ENCODE measurements at regions not wholly inside any gene's neighbourhood (a gene's known extent, or its start where the extent isn't known, plus 50 kb on each side); places are given as distances from the start of the nearest gene placed in this dataset.
"Not testable (repeated sequence)": the region's sequence is repeated elsewhere in the genome, so short reads cannot be mapped to it uniquely, and the experiment has no call there.

DNA sequence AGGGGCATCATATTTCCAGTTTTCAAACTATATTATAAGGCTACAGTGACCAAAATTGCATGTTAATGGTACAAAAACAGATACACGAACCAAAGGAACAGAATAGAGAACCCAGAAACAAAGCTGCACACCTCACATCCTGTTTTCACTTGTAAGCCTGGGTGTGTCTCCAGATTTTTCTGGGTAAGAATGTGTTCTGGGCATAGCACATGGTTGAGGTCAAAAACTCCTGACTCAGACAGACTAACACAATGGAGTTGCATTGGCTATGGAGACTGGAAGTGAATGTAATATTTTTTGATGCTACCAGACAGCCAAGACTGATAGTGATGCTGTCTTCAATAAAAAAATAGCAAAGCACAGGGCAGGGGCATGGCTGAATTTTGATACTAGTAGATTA, 1175.2 kb downstream of the NXPH1 start:
- Histone ChIP-seq H3K36me3 (no peaks in the 10 kb centered on the region), H3K9me3 (no peaks in the 10 kb centered on the region), H3K27me3 (no peaks in the 10 kb centered on the region), H3K4me3 (no peak overlapping the region), H3K27ac (no peak overlapping the region), H3K4me1 (no peaks in the 10 kb centered on the region)
- no peak for DNase-seq (ENCODE audit: low spot score)
- TF ChIP-seq, protein P1, sequence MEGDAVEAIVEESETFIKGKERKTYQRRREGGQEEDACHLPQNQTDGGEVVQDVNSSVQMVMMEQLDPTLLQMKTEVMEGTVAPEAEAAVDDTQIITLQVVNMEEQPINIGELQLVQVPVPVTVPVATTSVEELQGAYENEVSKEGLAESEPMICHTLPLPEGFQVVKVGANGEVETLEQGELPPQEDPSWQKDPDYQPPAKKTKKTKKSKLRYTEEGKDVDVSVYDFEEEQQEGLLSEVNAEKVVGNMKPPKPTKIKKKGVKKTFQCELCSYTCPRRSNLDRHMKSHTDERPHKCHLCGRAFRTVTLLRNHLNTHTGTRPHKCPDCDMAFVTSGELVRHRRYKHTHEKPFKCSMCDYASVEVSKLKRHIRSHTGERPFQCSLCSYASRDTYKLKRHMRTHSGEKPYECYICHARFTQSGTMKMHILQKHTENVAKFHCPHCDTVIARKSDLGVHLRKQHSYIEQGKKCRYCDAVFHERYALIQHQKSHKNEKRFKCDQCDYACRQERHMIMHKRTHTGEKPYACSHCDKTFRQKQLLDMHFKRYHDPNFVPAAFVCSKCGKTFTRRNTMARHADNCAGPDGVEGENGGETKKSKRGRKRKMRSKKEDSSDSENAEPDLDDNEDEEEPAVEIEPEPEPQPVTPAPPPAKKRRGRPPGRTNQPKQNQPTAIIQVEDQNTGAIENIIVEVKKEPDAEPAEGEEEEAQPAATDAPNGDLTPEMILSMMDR (IDR thresholded peaks at IDR 0.05) = no peak

DNA sequence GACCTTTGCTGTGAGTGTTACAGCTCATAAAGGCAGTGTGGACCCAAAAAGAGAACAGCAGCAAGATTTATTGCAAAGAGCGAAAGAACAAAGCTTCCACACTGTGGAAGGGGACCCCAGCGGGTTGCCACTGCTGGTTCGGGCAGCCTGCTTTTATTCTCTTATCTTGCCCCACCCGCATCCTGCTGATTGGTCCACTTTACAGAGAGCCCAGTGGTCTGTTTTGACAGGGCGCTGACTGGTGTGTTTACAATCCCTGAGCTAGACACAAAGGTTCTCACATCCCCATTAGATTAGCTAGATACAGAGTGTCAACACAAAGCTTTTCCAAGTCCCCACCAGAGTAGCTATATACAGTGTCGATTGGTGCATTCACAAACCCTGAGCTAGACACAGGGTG, 1187.5 kb downstream of the NXPH1 start:
- H3K9me3 ChIP-seq; H3K36me3 ChIP-seq; H3K4me1 ChIP-seq; H3K4me3 ChIP-seq; H3K27ac ChIP-seq; DNase-seq (ENCODE audit: low spot score); H3K27me3 ChIP-seq: not testable (repeated sequence)

DNA sequence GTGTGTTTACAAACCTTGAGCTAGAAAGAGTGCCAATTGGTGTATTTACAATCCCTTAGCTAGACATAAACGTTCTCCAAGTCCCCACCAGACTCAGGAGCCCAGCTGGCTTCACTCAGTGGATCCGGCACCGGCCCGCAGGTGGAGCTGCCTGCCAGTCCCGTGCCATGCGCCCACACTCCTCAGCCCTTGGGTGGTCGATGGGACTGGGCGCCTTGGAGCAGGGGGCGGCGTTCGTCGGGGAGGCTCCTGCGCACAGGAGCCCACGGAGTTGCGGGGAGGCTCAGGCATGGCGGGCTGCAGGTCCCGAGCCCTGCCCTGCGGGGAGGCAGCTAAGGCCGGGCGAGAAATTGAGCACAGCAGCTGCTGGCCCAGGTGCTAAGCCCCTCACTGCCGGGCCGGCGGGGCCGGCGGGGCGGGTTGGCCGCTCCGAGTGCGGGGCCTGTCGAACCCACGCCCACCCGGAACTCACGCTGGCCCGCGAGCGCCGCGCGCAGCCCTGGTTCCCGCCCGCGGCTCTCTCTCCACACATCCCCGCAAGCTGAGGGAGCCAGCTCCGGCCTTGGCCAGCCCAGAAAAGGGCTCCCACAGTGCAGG, 1188.0 kb downstream of the NXPH1 start:
- H3K36me3 ChIP-seq; H3K27ac ChIP-seq; H3K4me3 ChIP-seq; H3K27me3 ChIP-seq; DNase-seq (ENCODE audit: low spot score); H3K9me3 ChIP-seq; H3K4me1 ChIP-seq: not testable (repeated sequence)

DNA sequence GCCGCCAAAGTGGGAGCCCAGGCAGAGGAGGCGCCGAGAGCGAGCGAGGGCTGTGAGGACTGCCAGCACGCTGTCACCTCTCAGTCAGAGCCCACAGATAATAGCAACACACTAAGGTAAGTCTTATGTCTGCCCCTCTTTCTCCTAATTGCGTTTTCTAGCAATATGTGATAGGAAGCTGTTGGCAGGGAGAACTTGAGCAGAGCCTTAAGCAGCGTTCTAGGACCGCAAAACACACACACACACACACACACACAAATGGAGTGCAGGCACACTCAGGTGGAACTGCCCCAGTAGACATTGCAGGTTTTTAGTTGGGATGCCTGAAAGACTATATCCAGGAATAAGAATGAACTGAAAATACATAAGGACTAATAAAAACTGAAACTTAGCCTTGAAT, 1188.5 kb downstream of the NXPH1 start:
- DNase-seq (ENCODE audit: low spot score) = no peak
- H3K36me3 ChIP-seq = no peaks in the 10 kb centered on the region
- H3K27ac ChIP-seq = no peak overlapping the region
- no peak overlapping the region for H3K4me3 ChIP-seq
- TF ChIP-seq, protein P1 (IDR thresholded peaks at IDR 0.05) = no peak
- peaks cover 0 to under 1% of the 10 kb centered on the region in 2 donors for H3K9me3 ChIP-seq
- no peaks in the 10 kb centered on the region for H3K27me3 ChIP-seq
- H3K4me1 ChIP-seq = no peaks in the 10 kb centered on the region

DNA sequence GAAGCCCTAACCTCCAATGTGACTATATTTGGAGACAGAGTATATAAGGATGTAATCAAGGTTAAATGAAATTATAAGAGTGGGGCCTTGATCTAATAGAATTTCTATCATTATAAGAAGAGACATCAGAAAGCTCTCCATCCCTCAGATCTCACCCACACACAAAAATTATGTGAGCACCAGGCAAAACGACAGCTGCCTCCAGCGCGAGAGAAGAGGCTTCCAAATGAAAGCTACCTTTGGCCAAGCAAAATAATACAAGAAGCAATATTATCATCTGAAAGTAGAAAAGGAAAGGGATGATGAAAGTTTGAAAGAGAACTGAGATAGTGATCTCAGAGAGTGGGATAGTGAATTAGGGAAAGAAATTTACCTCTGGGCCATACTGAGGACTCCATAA, 1192.5 kb downstream of the NXPH1 start:
- DNase-seq (ENCODE audit: low spot score) = no peak
- H3K27ac ChIP-seq = no peak overlapping the region
- no peaks in the 10 kb centered on the region for H3K36me3 ChIP-seq
- no peaks in the 10 kb centered on the region for H3K4me1 ChIP-seq
- TF ChIP-seq, protein P1 (IDR thresholded peaks at IDR 0.05) = no peak
- no peaks in the 10 kb centered on the region for H3K9me3 ChIP-seq
- no peak overlapping the region for H3K4me3 ChIP-seq
- no peaks in the 10 kb centered on the region for H3K27me3 ChIP-seq

DNA sequence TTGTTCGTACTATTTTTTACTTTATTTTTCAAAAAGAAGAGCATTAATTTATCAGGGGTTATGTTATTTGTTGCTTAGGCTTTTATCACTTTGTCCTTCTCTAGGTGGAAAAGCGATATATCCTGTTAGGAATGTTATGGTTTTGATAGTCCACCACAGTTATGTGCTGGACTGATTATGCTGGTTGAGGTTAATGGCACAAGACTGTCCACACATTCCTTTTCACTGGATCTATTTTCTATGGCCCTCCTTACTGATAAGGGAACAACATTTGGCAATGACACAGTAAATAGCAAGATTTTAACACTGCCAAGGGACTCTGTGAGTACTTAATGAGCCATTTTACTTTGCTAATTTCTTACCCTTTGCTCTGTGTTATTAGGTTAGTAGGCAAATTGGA, 1212.3 kb downstream of the NXPH1 start:
- DNase-seq (ENCODE audit: low spot score) = no peak
- Histone ChIP-seq H3K27me3 (no peaks in the 10 kb centered on the region), H3K4me1 (no peaks in the 10 kb centered on the region), H3K36me3 (no peaks in the 10 kb centered on the region), H3K9me3 (no peaks in the 10 kb centered on the region), H3K4me3 (no peak overlapping the region), H3K27ac (no peak overlapping the region)
- TF ChIP-seq, protein P1 (IDR thresholded peaks at IDR 0.05) = no peak

DNA sequence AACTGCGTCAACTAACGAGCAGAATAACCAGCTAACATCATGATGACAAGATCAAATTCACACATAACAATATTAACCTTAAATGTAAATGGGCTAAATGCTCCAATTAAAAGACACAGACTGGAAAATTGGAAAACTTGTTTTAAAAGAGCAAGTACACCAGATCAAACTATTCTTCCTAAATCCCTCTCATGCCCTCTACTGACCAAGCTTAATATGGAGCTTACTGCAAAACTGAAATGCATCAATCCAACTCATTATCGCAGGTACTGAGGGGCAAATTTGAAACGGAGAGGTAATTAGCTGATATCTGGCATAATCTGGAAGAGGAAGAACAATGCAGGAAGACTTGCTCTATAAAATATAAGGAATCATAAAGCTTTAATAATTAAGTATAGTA, 1223.8 kb downstream of the NXPH1 start:
- no peaks in the 10 kb centered on the region for H3K4me1 ChIP-seq
- no peak for DNase-seq (ENCODE audit: low spot score)
- TF ChIP-seq, protein P1 (IDR thresholded peaks at IDR 0.05) = no peak
- H3K27me3 ChIP-seq = no peaks in the 10 kb centered on the region
- H3K36me3 ChIP-seq = no peaks in the 10 kb centered on the region
- no peak overlapping the region for H3K27ac ChIP-seq
- H3K4me3 ChIP-seq = no peak overlapping the region
- no peaks in the 10 kb centered on the region for H3K9me3 ChIP-seq

Data from right atrium auricular region (tissue), 2 donors.